HepG2 (cell line): ENCODE measurements at regions not wholly inside any gene's neighbourhood (a gene's known extent, or its start where the extent isn't known, plus 50 kb on each side); places are given as distances from the start of the nearest gene placed in this dataset.

ENCODE experiments used
- TGIF2 ChIP-seq: IDR thresholded peaks from 2 replicates; pipeline ENCODE4 v1.6.1; 2016; ENCODE audit warnings: control low read depth, missing compliant biosample characterization
- TF ChIP-seq, protein P1 (sequence below): sonication (generic); formaldehyde crosslinking; IDR thresholded peaks from 2 replicates; pipeline ENCODE4 v1.4.0; 2020; ENCODE audit warnings: missing genetic modification reagents

DNA sequence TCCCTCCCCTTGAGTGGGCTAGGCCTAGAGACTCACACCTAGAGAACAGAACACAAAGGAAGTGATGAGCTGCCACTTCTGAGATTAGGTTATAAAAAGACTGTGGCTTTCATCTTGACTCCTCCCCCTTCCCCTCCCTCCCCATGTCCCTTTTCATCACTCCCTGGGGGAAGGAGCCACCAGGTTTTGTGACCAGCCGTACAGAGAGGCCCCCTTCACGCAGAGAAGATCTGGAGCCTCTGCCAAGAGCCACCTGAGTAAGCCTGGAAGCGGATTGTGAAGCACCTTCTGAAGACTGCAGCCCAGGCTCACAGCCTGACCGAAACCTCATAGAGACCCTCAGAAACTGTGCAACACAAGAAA, 118.4 kb upstream of the NXT1 start:
- TF ChIP-seq TGIF2 = no peak
- TF ChIP-seq, protein P1, sequence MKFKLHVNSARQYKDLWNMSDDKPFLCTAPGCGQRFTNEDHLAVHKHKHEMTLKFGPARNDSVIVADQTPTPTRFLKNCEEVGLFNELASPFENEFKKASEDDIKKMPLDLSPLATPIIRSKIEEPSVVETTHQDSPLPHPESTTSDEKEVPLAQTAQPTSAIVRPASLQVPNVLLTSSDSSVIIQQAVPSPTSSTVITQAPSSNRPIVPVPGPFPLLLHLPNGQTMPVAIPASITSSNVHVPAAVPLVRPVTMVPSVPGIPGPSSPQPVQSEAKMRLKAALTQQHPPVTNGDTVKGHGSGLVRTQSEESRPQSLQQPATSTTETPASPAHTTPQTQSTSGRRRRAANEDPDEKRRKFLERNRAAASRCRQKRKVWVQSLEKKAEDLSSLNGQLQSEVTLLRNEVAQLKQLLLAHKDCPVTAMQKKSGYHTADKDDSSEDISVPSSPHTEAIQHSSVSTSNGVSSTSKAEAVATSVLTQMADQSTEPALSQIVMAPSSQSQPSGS (CRISPR knock-in tag) = no peak
